ENCODE measurements at regions not wholly inside any gene's neighbourhood (a gene's known extent, or its start where the extent isn't known, plus 50 kb on each side); places are given as distances from the start of the nearest gene placed in this dataset.

DNA sequence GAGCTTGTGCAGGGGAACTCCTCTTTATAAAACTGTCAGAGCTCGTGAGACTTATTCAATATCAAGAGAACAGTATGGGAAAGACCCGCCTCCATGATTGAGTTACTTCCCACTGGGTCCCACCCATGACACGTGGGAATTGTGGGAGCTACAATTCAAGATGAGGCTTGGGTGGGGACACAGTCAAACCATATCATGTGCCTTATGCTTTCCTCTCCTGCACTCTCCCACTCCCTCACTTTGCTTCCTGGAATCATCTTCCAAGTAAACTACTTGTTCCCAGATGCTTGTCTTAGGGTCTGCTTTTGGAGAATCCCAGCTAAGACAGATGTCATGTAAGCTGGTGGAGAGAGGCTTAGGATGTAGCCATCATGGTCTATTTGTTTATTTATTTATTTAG is 271.2 kb downstream of the HAPSTR1 start:
- Mint-ChIP-seq H3K4me3 (no peak overlapping the region), H3K27me3 (no peaks in the 10 kb centered on the region), H3K36me3 (no peaks in the 10 kb centered on the region), H3K4me1 (no peaks in the 10 kb centered on the region), H3K27ac (no peak overlapping the region), H3K9me3 (peaks cover 6% of the 10 kb centered on the region)
- CTCF ChIA-PET: no interaction called here
- no peak for DNase-seq

DNA sequence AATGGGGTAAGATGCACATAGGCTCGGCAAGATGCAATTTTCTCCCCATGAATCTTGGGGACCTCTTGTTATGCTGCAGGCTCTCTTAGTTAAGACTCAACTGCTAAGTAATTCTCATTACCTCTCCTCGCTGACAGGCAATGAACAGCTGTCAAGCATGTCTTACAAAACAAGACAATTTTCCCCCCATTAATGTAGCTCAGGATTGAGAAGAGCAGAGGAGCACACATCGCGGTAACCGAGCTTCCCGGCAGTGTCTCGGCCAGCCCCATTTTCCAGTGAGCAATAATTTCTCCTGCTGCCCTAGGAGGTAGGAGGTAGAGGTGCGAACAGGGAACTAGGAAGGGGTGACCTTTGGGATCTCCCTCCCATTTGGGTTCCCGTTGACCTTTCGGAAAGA is 272.1 kb downstream of the HAPSTR1 start:
- no peak for DNase-seq
- Mint-ChIP-seq H3K36me3 (no peaks in the 10 kb centered on the region), H3K4me1 (no peaks in the 10 kb centered on the region), H3K9me3 (peaks cover 5% of the 10 kb centered on the region), H3K27ac (no peak overlapping the region), H3K4me3 (no peak overlapping the region), H3K27me3 (no peaks in the 10 kb centered on the region)
- CTCF ChIA-PET: no interaction called here

DNA sequence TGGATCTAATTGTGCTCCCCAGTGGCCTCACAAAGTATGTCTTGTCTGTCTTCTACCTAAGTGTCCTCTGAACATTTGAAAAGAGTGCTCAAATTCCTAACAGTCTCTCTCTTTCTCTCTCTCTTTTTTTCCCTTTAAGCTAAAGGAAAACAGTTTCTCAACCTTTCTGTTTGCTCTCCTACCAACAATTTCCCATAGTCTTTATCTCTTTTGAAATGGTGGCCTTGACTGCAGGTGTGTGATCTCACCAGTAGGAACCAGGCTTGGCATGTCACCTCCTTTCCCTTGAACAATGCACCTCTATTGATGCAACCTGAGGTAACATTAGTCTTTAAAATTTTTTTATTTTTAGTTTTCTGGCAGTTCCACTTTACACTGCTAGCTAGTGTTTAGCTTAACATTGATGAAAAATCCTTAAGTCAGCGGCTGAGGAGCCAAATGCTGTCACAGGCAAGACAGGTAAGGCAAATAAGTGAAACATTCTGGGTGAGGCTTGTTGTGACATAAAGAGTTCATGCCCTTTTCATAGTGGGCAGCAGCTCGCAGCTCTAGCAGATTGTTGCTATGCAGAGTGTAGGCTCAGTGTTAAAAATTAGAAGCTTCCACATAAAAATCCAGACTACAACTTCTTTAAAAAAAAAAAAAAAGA is 273.4 kb downstream of the HAPSTR1 start:
- CTCF ChIA-PET: no interaction called here
- Mint-ChIP-seq H3K36me3 (no peaks in the 10 kb centered on the region), H3K9me3 (peaks cover 8% of the 10 kb centered on the region), H3K4me1 (no peaks in the 10 kb centered on the region), H3K4me3 (no peak overlapping the region), H3K27me3 (no peaks in the 10 kb centered on the region), H3K27ac (no peak overlapping the region)
- DNase-seq: no peak

DNA sequence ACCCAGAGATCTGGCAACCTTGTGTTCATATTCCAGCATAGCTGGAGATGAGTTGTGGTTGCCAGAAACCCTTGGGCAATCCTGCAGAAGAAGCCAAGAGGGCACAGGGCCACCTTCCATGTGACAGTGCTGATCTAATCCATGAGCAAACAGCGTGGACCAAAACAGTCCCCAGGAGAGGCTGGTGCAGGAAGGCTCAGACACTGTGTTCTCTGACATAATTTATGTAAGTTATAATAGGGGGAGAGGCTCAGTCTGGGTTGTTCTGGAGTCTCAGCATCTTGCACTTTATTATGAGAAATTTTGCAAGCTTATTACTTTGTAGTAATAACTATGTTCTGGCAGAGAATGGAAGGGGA is 273.9 kb downstream of the HAPSTR1 start:
- CTCF ChIA-PET: no interaction called here
- peaks cover 8% of the 10 kb centered on the region for H3K9me3 Mint-ChIP-seq
- DNase-seq: no peak
- H3K4me3 Mint-ChIP-seq: no peak overlapping the region
- H3K36me3 Mint-ChIP-seq: no peaks in the 10 kb centered on the region
- H3K4me1 Mint-ChIP-seq: no peaks in the 10 kb centered on the region
- H3K27me3 Mint-ChIP-seq: no peaks in the 10 kb centered on the region
- no peak overlapping the region for H3K27ac Mint-ChIP-seq

DNA sequence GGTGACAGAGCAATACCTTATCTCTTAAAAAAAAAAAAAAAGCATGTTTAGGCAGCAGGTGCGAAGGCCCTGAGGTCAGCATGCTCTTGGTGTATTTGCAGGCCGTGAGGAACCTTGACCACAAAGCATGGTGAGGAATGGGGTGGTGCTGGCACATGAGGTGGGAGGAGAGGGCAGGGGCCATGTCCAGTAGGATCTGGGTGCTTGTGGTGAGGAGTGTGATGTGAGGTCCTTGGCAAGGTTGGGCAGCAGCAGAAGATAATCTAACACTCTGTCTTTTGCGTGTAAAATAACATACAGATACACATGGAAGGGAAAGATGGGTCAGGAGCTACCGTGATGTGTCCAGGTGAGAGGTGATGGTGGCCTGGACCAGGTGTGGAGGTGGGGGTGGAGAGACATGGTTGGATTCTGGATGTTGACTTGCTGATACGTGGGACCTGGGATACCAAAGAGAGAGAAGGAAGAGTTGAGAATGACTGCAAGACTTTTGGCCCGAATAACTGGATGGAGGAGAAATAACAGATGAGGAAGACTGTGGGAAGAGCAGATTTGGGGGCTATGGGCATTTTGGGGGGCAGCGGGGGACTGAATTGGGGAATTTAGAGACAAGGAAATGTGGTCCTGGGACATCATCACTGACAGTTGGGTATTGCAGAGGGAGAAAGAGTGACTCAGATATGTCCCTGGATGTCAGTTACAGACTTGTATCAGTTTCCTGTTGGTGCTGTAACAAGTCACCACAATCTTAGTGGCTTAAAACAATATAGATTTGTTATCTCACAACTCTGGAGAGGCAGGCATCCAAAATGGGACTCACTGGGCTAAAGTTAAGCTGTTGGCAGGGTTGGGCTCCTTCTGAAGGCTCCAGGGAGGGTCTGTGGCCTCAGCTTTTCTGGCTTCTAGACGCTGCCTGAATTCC is 274.9 kb downstream of the HAPSTR1 start:
- DNase-seq: no peak
- H3K36me3 Mint-ChIP-seq: no peaks in the 10 kb centered on the region
- H3K4me1 Mint-ChIP-seq: no peaks in the 10 kb centered on the region
- H3K27ac Mint-ChIP-seq: no peak overlapping the region
- no peaks in the 10 kb centered on the region for H3K27me3 Mint-ChIP-seq
- H3K9me3 Mint-ChIP-seq: peaks cover 7% of the 10 kb centered on the region
- CTCF ChIA-PET: no interaction called here
- H3K4me3 Mint-ChIP-seq: no peak overlapping the region

DNA sequence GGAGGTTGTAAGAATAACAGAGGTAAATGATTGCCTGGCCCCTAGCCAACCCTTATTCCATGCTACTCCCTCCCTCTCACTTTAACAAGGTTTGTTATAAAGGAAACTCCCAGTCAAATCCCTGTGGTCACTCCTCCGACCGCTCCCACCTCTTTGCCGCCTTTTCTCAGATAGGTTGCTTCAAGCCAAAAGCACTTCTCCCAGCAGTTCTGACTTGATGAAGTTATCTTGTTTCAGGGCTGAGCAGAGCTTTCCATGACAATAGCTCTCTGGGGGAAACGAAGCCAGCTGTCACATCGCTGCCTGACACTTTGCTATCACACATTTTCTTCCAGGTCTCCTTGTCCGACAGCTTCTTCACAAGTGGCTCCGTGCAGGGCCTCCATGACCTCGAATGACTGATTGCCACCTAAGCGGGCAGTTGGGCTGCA is 278.6 kb downstream of the HAPSTR1 start:
- H3K27me3 Mint-ChIP-seq: no peaks in the 10 kb centered on the region
- peaks cover 6% of the 10 kb centered on the region for H3K9me3 Mint-ChIP-seq
- no peak overlapping the region for H3K27ac Mint-ChIP-seq
- H3K36me3 Mint-ChIP-seq: no peaks in the 10 kb centered on the region
- H3K4me1 Mint-ChIP-seq: no peaks in the 10 kb centered on the region
- CTCF ChIA-PET: no interaction called here
- H3K4me3 Mint-ChIP-seq: no peak overlapping the region
- DNase-seq: no peak

DNA sequence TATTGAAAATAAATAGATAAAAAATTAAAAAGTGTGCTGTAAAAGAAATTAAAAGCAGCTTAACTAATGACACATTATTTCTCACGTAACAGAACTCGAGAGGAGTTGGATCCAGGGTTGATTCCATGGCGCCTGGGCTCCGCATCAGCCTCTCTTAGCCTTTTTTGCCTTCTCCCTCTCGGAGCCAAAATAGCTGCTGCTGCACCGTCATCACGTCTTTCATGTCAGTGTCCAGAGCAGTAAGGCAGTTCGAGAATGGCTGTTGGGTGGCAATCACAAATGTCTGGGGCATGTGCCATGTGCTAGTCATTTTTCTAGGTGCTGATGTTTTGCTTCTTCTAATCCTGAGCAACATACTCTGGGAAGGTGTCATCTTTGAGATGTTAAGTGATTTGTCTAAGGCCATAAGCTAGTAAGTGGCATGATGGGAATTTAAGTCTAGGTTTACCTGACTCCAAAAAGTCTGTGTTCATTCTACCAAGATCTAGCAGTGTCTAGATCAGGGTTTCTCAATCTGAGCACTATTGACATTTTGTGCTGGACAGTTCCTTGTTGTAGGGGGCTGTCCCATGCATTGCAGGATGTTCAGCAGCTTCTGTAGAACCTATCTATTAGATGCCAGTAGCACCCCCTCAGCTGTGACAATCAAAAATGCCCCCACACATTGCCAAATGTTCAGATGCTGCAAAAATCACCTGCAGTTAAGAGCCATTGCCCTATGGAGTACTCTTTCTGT is 280.4 kb downstream of the HAPSTR1 start:
- no peak overlapping the region for H3K4me3 Mint-ChIP-seq
- no peaks in the 10 kb centered on the region for H3K36me3 Mint-ChIP-seq
- CTCF ChIA-PET: no interaction called here
- DNase-seq: no peak
- H3K4me1 Mint-ChIP-seq: no peaks in the 10 kb centered on the region
- H3K27ac Mint-ChIP-seq: no peak overlapping the region
- no peaks in the 10 kb centered on the region for H3K27me3 Mint-ChIP-seq
- H3K9me3 Mint-ChIP-seq: peaks cover 6% of the 10 kb centered on the region

DNA sequence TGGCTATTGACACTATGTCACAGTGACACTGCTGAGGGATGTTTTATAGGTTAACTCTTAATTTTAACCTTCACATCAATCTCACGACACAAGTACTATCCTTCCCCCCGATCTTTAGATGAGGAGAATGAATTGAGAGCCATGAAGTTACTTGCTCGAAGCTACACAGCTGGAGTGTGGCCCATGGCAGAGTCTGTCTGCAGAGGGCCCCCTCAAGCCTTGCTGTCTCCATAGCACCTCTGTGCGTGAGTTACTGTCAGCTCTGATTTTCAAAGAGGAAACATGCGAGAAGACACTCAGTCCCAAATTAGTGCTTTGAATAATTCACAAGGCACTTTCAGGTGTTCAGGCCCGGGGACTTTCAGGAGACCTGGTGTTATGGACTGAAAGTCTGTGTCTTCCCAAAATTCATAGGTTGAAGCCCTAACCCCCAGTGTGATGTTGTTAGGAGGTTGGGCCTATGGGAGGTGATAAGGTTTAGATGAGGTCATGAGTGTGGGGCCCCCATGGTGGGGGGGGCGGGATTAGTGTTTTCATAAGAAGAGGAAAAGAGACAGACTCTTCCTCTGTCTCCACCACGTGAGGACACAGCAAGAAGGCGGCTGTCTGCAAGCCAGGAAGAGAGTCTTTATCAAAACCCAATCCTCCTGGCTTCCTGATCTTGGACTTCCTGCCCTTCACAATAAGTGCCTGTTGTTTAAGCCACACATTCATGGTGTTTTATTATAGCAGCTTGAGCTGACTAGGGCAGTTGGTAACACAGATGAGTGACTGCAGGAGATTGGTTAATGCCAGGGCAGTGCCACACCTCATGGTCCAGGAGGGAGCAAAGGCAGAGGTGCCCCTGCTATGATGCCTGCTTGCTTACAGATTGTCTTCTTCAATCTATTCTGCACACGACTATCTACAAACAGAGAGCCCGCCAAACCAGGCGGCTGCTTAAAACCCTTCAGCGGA is 281.8 kb downstream of the HAPSTR1 start:
- no peaks in the 10 kb centered on the region for H3K27me3 Mint-ChIP-seq
- H3K36me3 Mint-ChIP-seq: no peaks in the 10 kb centered on the region
- H3K4me3 Mint-ChIP-seq: no peak overlapping the region
- CTCF ChIA-PET: no interaction called here
- no peaks in the 10 kb centered on the region for H3K4me1 Mint-ChIP-seq
- peaks cover 5% of the 10 kb centered on the region for H3K9me3 Mint-ChIP-seq
- no peak for DNase-seq
- no peak overlapping the region for H3K27ac Mint-ChIP-seq

DNA sequence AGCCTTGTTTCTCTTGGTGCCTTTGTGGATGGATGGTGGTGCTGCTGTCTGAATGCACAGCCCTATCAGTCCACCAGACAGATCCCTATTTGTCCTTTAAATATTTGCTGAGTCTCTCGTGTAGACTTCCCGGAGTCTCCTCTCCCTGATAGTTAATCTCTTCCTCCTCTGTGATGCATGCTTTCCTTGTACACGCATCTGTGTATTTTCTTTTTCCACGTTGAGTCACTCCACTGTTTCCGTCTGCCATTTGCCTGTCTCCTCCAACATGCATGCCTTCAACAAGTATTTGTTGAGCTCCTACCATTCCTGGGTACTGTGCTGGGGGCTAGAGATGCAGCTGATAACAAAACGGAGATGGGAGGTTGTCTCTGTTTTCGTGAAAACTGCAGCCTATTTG is 282.6 kb downstream of the HAPSTR1 start:
- Mint-ChIP-seq H3K4me3 (no peak overlapping the region), H3K27ac (no peak overlapping the region)

DNA sequence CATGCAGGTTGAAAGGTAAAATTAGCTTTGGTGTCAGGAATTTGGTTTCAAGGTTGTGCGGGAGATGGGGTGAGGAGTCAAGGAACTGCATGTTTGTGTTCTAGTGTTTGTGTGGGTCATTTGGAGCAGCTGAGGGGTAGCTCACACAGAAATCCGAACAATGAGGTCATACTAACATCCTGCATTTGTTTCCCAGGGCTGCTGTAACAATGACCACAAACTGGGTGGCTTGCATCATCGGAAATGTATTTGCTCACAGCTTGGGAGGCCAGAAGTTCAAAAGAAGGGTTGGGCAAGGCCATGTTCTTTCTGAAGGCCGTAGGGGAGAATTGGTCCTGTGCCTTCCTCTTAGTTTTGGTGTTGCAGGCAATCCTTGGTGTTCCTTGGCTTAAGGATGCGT is 287.4 kb downstream of the HAPSTR1 start:
- Mint-ChIP-seq H3K27me3 (no peaks in the 10 kb centered on the region), H3K9me3 (no peaks in the 10 kb centered on the region), H3K4me3 (no peak overlapping the region), H3K4me1 (no peaks in the 10 kb centered on the region), H3K27ac (no peak overlapping the region), H3K36me3 (no peaks in the 10 kb centered on the region)
- DNase-seq: no peak
- CTCF ChIA-PET: no interaction called here

More for the DNA sequence above, 282.6 kb downstream of the HAPSTR1 start:
- CTCF ChIA-PET: no interaction called here
- Mint-ChIP-seq H3K27me3 (no peaks in the 10 kb centered on the region), H3K9me3 (peaks cover 3% of the 10 kb centered on the region), H3K4me1 (no peaks in the 10 kb centered on the region), H3K36me3 (no peaks in the 10 kb centered on the region)
- no peak for DNase-seq

DNA sequence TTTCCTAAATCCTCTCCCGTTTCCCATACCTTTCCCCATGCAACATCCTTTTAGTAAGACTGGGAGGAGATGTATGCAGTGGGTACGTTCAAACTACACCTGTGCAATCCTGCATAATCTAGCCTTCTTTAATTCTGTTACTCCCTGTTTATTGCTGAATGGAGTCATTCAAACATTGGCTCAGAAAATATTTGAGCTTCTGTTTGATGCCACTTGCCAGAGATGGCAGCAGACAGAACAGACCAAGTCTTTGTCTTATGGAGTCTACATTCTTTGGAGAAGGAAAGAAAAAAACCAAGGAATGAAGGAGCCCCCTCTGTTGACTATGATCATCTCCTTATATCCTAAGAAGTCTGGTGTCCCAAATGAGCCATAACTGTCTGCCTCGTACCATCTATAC is 288.8 kb downstream of the HAPSTR1 start:
- H3K4me3 Mint-ChIP-seq: no peak overlapping the region
- H3K27ac Mint-ChIP-seq: no peak overlapping the region
- no peaks in the 10 kb centered on the region for H3K36me3 Mint-ChIP-seq
- H3K27me3 Mint-ChIP-seq: no peaks in the 10 kb centered on the region
- no peak for DNase-seq
- H3K4me1 Mint-ChIP-seq: no peaks in the 10 kb centered on the region
- CTCF ChIA-PET: no interaction called here
- H3K9me3 Mint-ChIP-seq: no peaks in the 10 kb centered on the region

DNA sequence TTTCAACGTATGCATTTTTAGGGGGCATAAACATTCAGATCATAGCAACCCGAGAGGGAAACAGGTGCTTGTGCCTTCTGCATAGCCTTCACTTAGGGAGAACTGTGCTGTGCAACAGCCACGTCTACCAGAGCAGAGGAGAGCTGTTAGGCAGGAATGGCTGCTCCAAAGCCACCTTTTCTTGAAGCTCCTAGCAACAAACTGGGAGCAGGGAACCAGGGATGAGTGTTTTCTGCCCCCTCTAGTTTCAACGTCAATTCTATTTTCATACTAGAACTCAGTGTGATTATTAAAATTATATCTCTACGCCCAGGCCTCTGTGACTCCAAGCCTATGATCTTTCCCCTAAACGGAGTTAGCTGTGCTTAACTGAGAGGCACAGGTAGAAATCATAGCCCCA is 290.0 kb downstream of the HAPSTR1 start:
- CTCF ChIA-PET: no interaction called here
- Mint-ChIP-seq H3K36me3 (no peaks in the 10 kb centered on the region), H3K9me3 (peaks cover 1% of the 10 kb centered on the region), H3K4me3 (no peak overlapping the region), H3K27me3 (no peaks in the 10 kb centered on the region), H3K4me1 (no peaks in the 10 kb centered on the region), H3K27ac (no peak overlapping the region)
- DNase-seq: no peak

DNA sequence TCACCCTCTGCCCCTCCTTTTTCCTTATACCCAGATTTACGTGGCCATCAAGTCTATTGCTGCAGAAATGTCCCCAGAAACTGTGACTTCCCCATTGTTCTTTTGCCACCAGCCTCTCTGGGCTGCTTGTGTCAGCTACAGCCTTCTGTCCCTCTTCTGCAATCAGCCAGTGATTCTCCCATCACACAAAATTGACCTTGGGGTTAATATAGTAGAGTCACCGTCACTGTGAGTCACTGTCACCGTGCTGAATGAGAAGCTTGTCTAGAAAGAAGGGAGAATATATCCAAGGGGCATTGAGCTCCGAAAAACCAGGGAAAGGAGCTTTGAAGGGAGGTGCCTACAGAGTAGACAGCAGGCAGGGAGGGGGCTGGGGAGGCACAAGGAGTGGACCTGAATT is 290.5 kb downstream of the HAPSTR1 start:
- CTCF ChIA-PET: no interaction called here

DNA sequence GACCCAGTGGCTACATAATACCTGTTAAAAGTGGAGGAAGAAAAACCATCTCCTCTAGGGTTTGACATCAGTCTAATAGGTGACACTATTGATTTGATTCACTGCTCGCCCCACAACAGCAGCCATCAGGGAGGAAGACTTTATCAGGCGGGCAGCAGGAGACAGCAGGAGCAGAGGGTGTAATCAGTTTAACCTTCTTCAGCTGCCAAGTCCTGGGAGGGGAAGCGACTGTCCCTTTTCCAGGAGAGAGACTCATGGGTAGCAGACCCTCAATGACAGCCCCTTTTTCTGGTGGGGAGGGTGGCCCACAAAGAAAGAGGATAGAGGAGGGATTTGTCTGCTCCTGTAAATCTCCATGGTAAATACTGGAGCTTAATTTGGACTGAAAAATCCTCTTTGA is 291.8 kb downstream of the HAPSTR1 start:
- peaks cover 11% of the 10 kb centered on the region for H3K9me3 Mint-ChIP-seq
- no peak overlapping the region for H3K27ac Mint-ChIP-seq
- CTCF ChIA-PET: no interaction called here
- no peaks in the 10 kb centered on the region for H3K36me3 Mint-ChIP-seq
- H3K4me1 Mint-ChIP-seq: no peaks in the 10 kb centered on the region
- no peak for DNase-seq
- H3K27me3 Mint-ChIP-seq: no peaks in the 10 kb centered on the region
- H3K4me3 Mint-ChIP-seq: no peak overlapping the region

More for the DNA sequence above, 290.5 kb downstream of the HAPSTR1 start:
- DNase-seq: no peak
- Mint-ChIP-seq H3K4me1 (no peaks in the 10 kb centered on the region), H3K4me3 (no peak overlapping the region), H3K27me3 (no peaks in the 10 kb centered on the region), H3K9me3 (peaks cover 1% of the 10 kb centered on the region), H3K36me3 (no peaks in the 10 kb centered on the region), H3K27ac (no peak overlapping the region)

All from activated naive CD4-positive, alpha-beta T cell treated with anti-CD3 and anti-CD28 coated beads, Interleukin-2, amount 10 ng/mL, durations not matched to agents 7 days and 5 days (primary cell).